Endodermal cell (in vitro differentiated cells): ENCODE measurements at regions not wholly inside any gene's neighbourhood (a gene's known extent, or its start where the extent isn't known, plus 50 kb on each side); places are given as distances from the start of the nearest gene placed in this dataset.

Source experiments
- DNase-seq: peaks from one replicate; pipeline ENCODE4 v3.0.0-alpha.2; 2017
- H3K27ac ChIP-seq: 2 replicates; pipeline ENCODE4 v1.5.1; 2013; ENCODE audit warnings: mild to moderate bottlenecking, low read depth, low read length, moderate library complexity
- H3K27me3 ChIP-seq: 2 replicates; pipeline ENCODE4 v1.6.1; 2013; ENCODE audit warnings: mild to moderate bottlenecking, low read length, moderate library complexity; ENCODE audit not compliant: insufficient read depth, control insufficient read depth, poor library complexity, severe bottlenecking
- H3K36me3 ChIP-seq: 2 replicates; pipeline ENCODE4 v1.7.0; 2013; ENCODE audit warnings: mild to moderate bottlenecking, low read length, moderate library complexity; ENCODE audit not compliant: control insufficient read depth, insufficient read depth
- H3K4me1 ChIP-seq: one replicate; pipeline ENCODE4 v1.7.0; 2013; ENCODE audit warnings: low read length; ENCODE audit not compliant: control insufficient read depth, insufficient read depth
- H3K4me3 ChIP-seq: 2 replicates; pipeline ENCODE4 v1.5.1; 2013; ENCODE audit warnings: mild to moderate bottlenecking, low read length, moderate library complexity
- H3K9ac ChIP-seq: 2 replicates; pipeline ENCODE4 v1.6.1; 2013; ENCODE audit warnings: mild to moderate bottlenecking, low read length, moderate library complexity; ENCODE audit not compliant: poor library complexity, severe bottlenecking; ENCODE audit errors: extremely low read depth
- H3K9me3 ChIP-seq: 2 replicates; pipeline ENCODE4 v1.6.1; 2013; ENCODE audit warnings: mild to moderate bottlenecking, low read length, moderate library complexity; ENCODE audit not compliant: control insufficient read depth
- H3K27ac Mint-ChIP-seq: 2 replicates; pipeline ENCODE4 v1.8.0; 2020; ENCODE audit warnings: mixed read lengths
- H3K27me3 Mint-ChIP-seq: 2 replicates; pipeline ENCODE4 v1.8.0; 2021; ENCODE audit warnings: mild to moderate bottlenecking, mixed read lengths; ENCODE audit not compliant: insufficient read depth
- H3K36me3 Mint-ChIP-seq: 2 replicates; pipeline ENCODE4 v1.8.0; 2020; ENCODE audit warnings: low read depth, mixed read lengths
- H3K4me1 Mint-ChIP-seq: 2 replicates; pipeline ENCODE4 v1.8.0; 2020; ENCODE audit warnings: mixed read lengths
- H3K4me3 Mint-ChIP-seq: 2 replicates; pipeline ENCODE4 v1.8.0; 2020; ENCODE audit warnings: mild to moderate bottlenecking, moderate library complexity, mixed read lengths
- H3K9me3 Mint-ChIP-seq: 2 replicates; pipeline ENCODE4 v1.8.0; 2020; ENCODE audit warnings: mild to moderate bottlenecking, mixed read lengths
- WGBS, 2 experiments: methylation state at CpG; one replicate each; pipeline versions ENCODE4 v1.1.5 to v1.1.7; 2013; ENCODE audit warnings: missing lambda C conversion rate in 2 of 2, mixed read lengths in 1 of 2; ENCODE audit not compliant: insufficient coverage in 1 of 2, insufficient read length in 1 of 2; 5-methylcytosine and 5-hydroxymethylcytosine counted together
- TF ChIP-seq, protein P1 (sequence below): fragments of 200-600 bp; sonication (generic); conservative IDR thresholded peaks from 2 replicates; pipeline ENCODE4 v1.5.0; 2021; ENCODE audit warnings: antibody characterized with exemption, mild to moderate bottlenecking

GRCh38 chr17:31627960-31628359, 231.1 kb downstream of the COPRS start:
- Histone ChIP-seq H3K9me3 (peaks cover 30% of the 10 kb centered on the region), H3K27ac (no peak overlapping the region), H3K4me3 (no peak overlapping the region), H3K36me3 (no peaks in the 10 kb centered on the region), H3K27me3 (no peaks in the 10 kb centered on the region), H3K9ac (no peak overlapping the region), H3K4me1 (no peaks in the 10 kb centered on the region)
- DNase-seq, result no peak
- TF ChIP-seq, protein P1, sequence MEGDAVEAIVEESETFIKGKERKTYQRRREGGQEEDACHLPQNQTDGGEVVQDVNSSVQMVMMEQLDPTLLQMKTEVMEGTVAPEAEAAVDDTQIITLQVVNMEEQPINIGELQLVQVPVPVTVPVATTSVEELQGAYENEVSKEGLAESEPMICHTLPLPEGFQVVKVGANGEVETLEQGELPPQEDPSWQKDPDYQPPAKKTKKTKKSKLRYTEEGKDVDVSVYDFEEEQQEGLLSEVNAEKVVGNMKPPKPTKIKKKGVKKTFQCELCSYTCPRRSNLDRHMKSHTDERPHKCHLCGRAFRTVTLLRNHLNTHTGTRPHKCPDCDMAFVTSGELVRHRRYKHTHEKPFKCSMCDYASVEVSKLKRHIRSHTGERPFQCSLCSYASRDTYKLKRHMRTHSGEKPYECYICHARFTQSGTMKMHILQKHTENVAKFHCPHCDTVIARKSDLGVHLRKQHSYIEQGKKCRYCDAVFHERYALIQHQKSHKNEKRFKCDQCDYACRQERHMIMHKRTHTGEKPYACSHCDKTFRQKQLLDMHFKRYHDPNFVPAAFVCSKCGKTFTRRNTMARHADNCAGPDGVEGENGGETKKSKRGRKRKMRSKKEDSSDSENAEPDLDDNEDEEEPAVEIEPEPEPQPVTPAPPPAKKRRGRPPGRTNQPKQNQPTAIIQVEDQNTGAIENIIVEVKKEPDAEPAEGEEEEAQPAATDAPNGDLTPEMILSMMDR, result no peak
- 100% methylated on average over 1 of the region's 1 CpG; no CpG with 5 or more reads in 1 of the 2 experiments for WGBS, 2 experiments
- Mint-ChIP-seq H3K4me1 (no peaks in the 10 kb centered on the region), H3K4me3 (no peak overlapping the region), H3K27me3 (peaks cover 2% of the 10 kb centered on the region), H3K27ac (no peak overlapping the region), H3K9me3 (peaks cover 55% of the 10 kb centered on the region), H3K36me3 (no peaks in the 10 kb centered on the region)

DNA sequence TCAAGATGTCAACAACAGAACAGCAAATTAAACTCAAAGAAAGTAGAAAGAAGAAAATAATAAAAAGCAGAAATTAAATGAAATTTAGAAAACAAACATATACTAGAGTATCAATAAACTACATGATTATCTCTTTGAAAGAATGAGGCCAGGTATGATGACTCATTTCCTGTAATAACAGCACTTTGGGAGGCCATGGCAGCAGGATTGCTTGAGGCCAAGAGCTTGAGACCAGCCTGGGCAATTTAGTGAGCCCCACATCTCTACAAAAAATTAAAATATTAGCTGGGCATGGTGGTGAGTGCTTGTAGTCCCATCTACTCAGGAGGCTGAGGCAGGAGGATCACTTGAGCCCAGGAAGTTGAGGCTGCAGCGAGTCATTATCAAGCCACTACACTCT, 232.5 kb downstream of the RAB11FIP4 start:
- 75% methylated on average over 1 of the region's 1 CpG; no CpG with 5 or more reads in 1 of the 2 experiments for WGBS, 2 experiments
- TF ChIP-seq, protein P1, result no peak
- Histone ChIP-seq H3K9me3 (peaks cover 18% of the 10 kb centered on the region), H3K27me3 (no peaks in the 10 kb centered on the region), H3K36me3 (no peaks in the 10 kb centered on the region), H3K27ac (no peak overlapping the region), H3K4me3 (no peak overlapping the region), H3K4me1 (no peaks in the 10 kb centered on the region), H3K9ac (no peak overlapping the region)
- no peak overlapping the region for H3K4me3 Mint-ChIP-seq
- H3K36me3 Mint-ChIP-seq, result no peaks in the 10 kb centered on the region
- no peak overlapping the region for H3K27ac Mint-ChIP-seq
- H3K4me1 Mint-ChIP-seq, result no peaks in the 10 kb centered on the region
- H3K9me3 Mint-ChIP-seq, result peaks cover 33% of the 10 kb centered on the region
- H3K27me3 Mint-ChIP-seq, result peaks cover 2% of the 10 kb centered on the region
- DNase-seq, result no peak

DNA sequence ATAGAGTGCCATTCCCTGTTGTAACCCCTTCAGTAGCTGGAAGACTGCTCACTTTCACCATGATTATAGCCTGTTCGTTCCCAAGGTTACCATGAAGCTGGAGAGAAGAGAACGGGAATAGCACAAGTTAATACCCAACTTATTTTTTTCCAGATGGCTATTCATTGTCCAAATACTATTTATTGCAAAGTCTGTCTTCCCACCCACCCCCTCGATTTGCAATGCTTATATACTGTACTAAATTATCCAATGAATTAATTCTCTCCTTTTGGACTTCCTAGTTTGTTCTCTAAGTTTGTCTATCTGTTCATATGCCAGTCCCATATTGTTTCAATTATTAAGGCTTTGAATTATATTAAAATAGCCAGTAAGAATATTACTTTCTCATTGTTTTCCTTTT, 231.0 kb downstream of the RAB11FIP4 start:
- H3K27me3 Mint-ChIP-seq, result no peaks in the 10 kb centered on the region
- no peaks in the 10 kb centered on the region for H3K36me3 ChIP-seq
- no peak overlapping the region for H3K27ac Mint-ChIP-seq
- no peaks in the 10 kb centered on the region for H3K4me1 Mint-ChIP-seq
- no peak overlapping the region for H3K27ac ChIP-seq
- DNase-seq, result no peak
- H3K9me3 Mint-ChIP-seq, result peaks cover 33% of the 10 kb centered on the region
- H3K9ac ChIP-seq, result no peak overlapping the region
- WGBS, 2 experiments, result 97 to 100% methylated on average over 2 to 3 of the region's 3 CpGs
- H3K27me3 ChIP-seq, result no peaks in the 10 kb centered on the region
- H3K36me3 Mint-ChIP-seq, result no peaks in the 10 kb centered on the region
- no peaks in the 10 kb centered on the region for H3K4me1 ChIP-seq
- TF ChIP-seq, protein P1, result no peak
- no peak overlapping the region for H3K4me3 Mint-ChIP-seq
- no peak overlapping the region for H3K4me3 ChIP-seq
- peaks cover 18% of the 10 kb centered on the region for H3K9me3 ChIP-seq
